H1 (cell line): ENCODE measurements at regions not wholly inside any gene's neighbourhood (a gene's known extent, or its start where the extent isn't known, plus 50 kb on each side); places are given as distances from the start of the nearest gene placed in this dataset.

Source experiments
- BACH1 ChIP-seq: IDR thresholded peaks from 2 replicates; pipeline ENCODE4 v1.6.1; 2012; ENCODE audit warnings: low read length, improper control_type of control experiment
- CTCF ChIP-seq, 3 experiments: IDR thresholded peaks; 1 replicate in 2 of 3; 2 replicates in 1 of 3; pipeline versions ENCODE4 v1.5.1 to v1.6.1; 2011; ENCODE audit warnings: low read length in 3 of 3, mild to moderate bottlenecking in 3 of 3, inconsistent platforms in 2 of 3, low read depth in 1 of 3, moderate library complexity in 1 of 3; ENCODE audit not compliant: insufficient read depth in 1 of 3; ENCODE audit errors: control extremely low read depth in 1 of 3
- EZH2 ChIP-seq: fragments of 200-600 bp; sonication (generic); IDR thresholded peaks from 2 replicates; pipeline ENCODE4 v1.7.1; 2012; ENCODE audit warnings: low read depth, mild to moderate bottlenecking, moderate library complexity, low read length, inconsistent platforms; ENCODE audit not compliant: severe bottlenecking
- GTF2F1 ChIP-seq: IDR thresholded peaks from 2 replicates; pipeline ENCODE4 v1.6.1; 2012; ENCODE audit warnings: low read depth, low read length, improper control_type of control experiment, borderline replicate concordance
- KDM1A ChIP-seq: fragments of 200-600, 300-600 bp; sonication (generic); IDR thresholded peaks from 2 replicates; pipeline ENCODE4 v1.7.1; 2016; ENCODE audit warnings: mild to moderate bottlenecking, low read length, borderline replicate concordance
- KDM4A ChIP-seq: IDR thresholded peaks from one replicate; pipeline ENCODE4 v1.7.1; 2012; ENCODE audit warnings: low read depth, mild to moderate bottlenecking, moderate library complexity, low read length, inconsistent platforms; ENCODE audit not compliant: severe bottlenecking
- RAD21 ChIP-seq, 2 experiments: IDR thresholded peaks in 1 of 2; conservative IDR thresholded peaks in 1 of 2; 2 replicates each; pipeline ENCODE4 v1.6.1; 2011; ENCODE audit warnings: low read depth in 2 of 2, low read length in 2 of 2, improper control_type of control experiment in 1 of 2, inconsistent platforms in 1 of 2, mild to moderate bottlenecking in 1 of 2, moderate library complexity in 1 of 2
- RFX5 ChIP-seq: IDR thresholded peaks from 2 replicates; pipeline ENCODE4 v1.6.1; 2011; ENCODE audit warnings: low read depth, low read length, improper control_type of control experiment, borderline replicate concordance
- SRF ChIP-seq: IDR thresholded peaks from 2 replicates; pipeline ENCODE4 v1.6.1; 2011; ENCODE audit warnings: mild to moderate bottlenecking, low read depth, low read length, moderate library complexity
- TF ChIP-seq, protein P1 (sequence below): IDR thresholded peaks from 2 replicates; pipeline ENCODE4 v1.6.1; 2012; ENCODE audit warnings: low read length, inconsistent platforms
- TF ChIP-seq, protein P2 (sequence below): IDR thresholded peaks from 2 replicates; pipeline ENCODE4 v1.6.1; 2011; ENCODE audit warnings: low read length, improper control_type of control experiment

GRCh38 chr6:21745543-21746337 is 152.2 kb downstream of the SOX4 start (continued):
- TF ChIP-seq CTCF (IDR thresholded peaks at IDR 0.05; ENCODE audit: control extremely low read depth in 1 of 3, insufficient read depth in 1 of 3, low read depth in 1 of 3, low read length in 3 of 3), result peak in 1 of 3 experiments; percentile 47; a peak in 2 of 4 replicates
- no peak for TF ChIP-seq BACH1
- no peak for TF ChIP-seq SRF
- TF ChIP-seq, protein P1, sequence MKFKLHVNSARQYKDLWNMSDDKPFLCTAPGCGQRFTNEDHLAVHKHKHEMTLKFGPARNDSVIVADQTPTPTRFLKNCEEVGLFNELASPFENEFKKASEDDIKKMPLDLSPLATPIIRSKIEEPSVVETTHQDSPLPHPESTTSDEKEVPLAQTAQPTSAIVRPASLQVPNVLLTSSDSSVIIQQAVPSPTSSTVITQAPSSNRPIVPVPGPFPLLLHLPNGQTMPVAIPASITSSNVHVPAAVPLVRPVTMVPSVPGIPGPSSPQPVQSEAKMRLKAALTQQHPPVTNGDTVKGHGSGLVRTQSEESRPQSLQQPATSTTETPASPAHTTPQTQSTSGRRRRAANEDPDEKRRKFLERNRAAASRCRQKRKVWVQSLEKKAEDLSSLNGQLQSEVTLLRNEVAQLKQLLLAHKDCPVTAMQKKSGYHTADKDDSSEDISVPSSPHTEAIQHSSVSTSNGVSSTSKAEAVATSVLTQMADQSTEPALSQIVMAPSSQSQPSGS, result no peak
- peak; percentile 42 to 55 for TF ChIP-seq RAD21 (IDR thresholded peaks at IDR 0.05 in 1 of 2, conservative IDR thresholded peaks at IDR 0.05 in 1 of 2; ENCODE audit: low read depth in 2 of 2, low read length in 2 of 2)
- TF ChIP-seq, protein P2, sequence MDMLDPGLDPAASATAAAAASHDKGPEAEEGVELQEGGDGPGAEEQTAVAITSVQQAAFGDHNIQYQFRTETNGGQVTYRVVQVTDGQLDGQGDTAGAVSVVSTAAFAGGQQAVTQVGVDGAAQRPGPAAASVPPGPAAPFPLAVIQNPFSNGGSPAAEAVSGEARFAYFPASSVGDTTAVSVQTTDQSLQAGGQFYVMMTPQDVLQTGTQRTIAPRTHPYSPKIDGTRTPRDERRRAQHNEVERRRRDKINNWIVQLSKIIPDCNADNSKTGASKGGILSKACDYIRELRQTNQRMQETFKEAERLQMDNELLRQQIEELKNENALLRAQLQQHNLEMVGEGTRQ, result no peak
- TF ChIP-seq KDM1A, result peak; percentile 92
- no peak for TF ChIP-seq GTF2F1
- TF ChIP-seq KDM4A, result no peak
- TF ChIP-seq RFX5, result no peak
- no peak for TF ChIP-seq EZH2
